Hepatocyte (in vitro differentiated cells): ENCODE measurements at regions not wholly inside any gene's neighbourhood (a gene's known extent, or its start where the extent isn't known, plus 50 kb on each side); places are given as distances from the start of the nearest gene placed in this dataset.

Source experiments
- DNase-seq: peaks from one replicate; pipeline ENCODE4 v3.0.0-alpha.2; 2016; ENCODE audit warnings: low spot score
- H2AFZ ChIP-seq: fragments of 200-600 bp; sonication (generic); 2 replicates; pipeline ENCODE4 v1.6.0; 2016; ENCODE audit warnings: antibody characterized with exemption, mild to moderate bottlenecking
- H3K27ac ChIP-seq: fragments of 200-600 bp; sonication (generic); 2 replicates; pipeline ENCODE4 v1.5.1; 2016; ENCODE audit warnings: mild to moderate bottlenecking
- H3K27me3 ChIP-seq: fragments of 200-600 bp; sonication (generic); 2 replicates; pipeline ENCODE4 v1.6.1; 2016
- H3K36me3 ChIP-seq: fragments of 200-600 bp; sonication (generic); replicated peaks from 2 replicates; pipeline ENCODE4 v1.5.1; 2016; ENCODE audit warnings: low read depth; ENCODE audit not compliant: insufficient read depth
- H3K4me1 ChIP-seq: fragments of 200-600 bp; sonication (generic); 2 replicates; pipeline ENCODE4 v1.5.1; 2016; ENCODE audit warnings: mild to moderate bottlenecking, moderate library complexity; ENCODE audit not compliant: insufficient read depth
- H3K4me2 ChIP-seq: fragments of 200-600 bp; sonication (generic); 2 replicates; pipeline ENCODE4 v1.6.0; 2016
- H3K4me3 ChIP-seq: fragments of 200-600 bp; sonication (generic); 2 replicates; pipeline ENCODE4 v1.5.1; 2016; ENCODE audit warnings: mild to moderate bottlenecking
- H3K79me2 ChIP-seq: fragments of 200-600 bp; sonication (generic); 2 replicates; pipeline ENCODE4 v1.6.0; 2017; ENCODE audit warnings: mild to moderate bottlenecking
- H3K9me2 ChIP-seq: fragments of 200-600 bp; sonication (generic); replicated peaks from 2 replicates; pipeline ENCODE4 v1.6.0; 2017; ENCODE audit warnings: mild to moderate bottlenecking; ENCODE audit not compliant: insufficient read depth
- H3K9me3 ChIP-seq: fragments of 200-600 bp; sonication (generic); 2 replicates; pipeline ENCODE4 v1.5.1; 2016; ENCODE audit warnings: low read depth, mild to moderate bottlenecking
- H4K20me1 ChIP-seq: fragments of 200-600 bp; sonication (generic); 2 replicates; pipeline ENCODE4 v1.6.0; 2016; ENCODE audit warnings: mild to moderate bottlenecking; ENCODE audit not compliant: insufficient read depth, poor library complexity, severe bottlenecking
- EZH2 ChIP-seq: fragments of 200-600 bp; sonication (generic); IDR thresholded peaks from 2 replicates; pipeline ENCODE4 v1.6.1; 2016; ENCODE audit warnings: antibody characterized with exemption, mild to moderate bottlenecking, borderline replicate concordance
- EZH2phosphoT487 ChIP-seq: fragments of 200-600 bp; sonication (generic); IDR thresholded peaks from one replicate; pipeline ENCODE4 v1.6.1; 2018; ENCODE audit warnings: antibody characterized with exemption, mild to moderate bottlenecking, low read depth, moderate library complexity; ENCODE audit not compliant: unreplicated experiment, severe bottlenecking
- WGBS: methylation state at CpG from one replicate; pipeline ENCODE4 v1.1.6; 2016; ENCODE audit warnings: low lambda C conversion rate; ENCODE audit errors: missing lambda C conversion rate; 5-methylcytosine and 5-hydroxymethylcytosine counted together
- TF ChIP-seq, protein P1 (sequence below): fragments of 200-600 bp; sonication (generic); IDR thresholded peaks from 2 replicates; pipeline ENCODE4 v1.5.1; 2016; ENCODE audit warnings: antibody characterized with exemption, mild to moderate bottlenecking; ENCODE audit not compliant: poor library complexity

GRCh38 chr21:22342889-22343288 is 1344.7 kb downstream of the NCAM2 start:
- WGBS, result 66% methylated on average over 1 of the region's 1 CpG
- H3K27ac ChIP-seq, result no peak overlapping the region
- no peaks in the 10 kb centered on the region for H3K4me1 ChIP-seq
- no peaks in the 10 kb centered on the region for H4K20me1 ChIP-seq
- TF ChIP-seq EZH2phosphoT487, result no peak
- no peak for TF ChIP-seq EZH2
- TF ChIP-seq, protein P1, sequence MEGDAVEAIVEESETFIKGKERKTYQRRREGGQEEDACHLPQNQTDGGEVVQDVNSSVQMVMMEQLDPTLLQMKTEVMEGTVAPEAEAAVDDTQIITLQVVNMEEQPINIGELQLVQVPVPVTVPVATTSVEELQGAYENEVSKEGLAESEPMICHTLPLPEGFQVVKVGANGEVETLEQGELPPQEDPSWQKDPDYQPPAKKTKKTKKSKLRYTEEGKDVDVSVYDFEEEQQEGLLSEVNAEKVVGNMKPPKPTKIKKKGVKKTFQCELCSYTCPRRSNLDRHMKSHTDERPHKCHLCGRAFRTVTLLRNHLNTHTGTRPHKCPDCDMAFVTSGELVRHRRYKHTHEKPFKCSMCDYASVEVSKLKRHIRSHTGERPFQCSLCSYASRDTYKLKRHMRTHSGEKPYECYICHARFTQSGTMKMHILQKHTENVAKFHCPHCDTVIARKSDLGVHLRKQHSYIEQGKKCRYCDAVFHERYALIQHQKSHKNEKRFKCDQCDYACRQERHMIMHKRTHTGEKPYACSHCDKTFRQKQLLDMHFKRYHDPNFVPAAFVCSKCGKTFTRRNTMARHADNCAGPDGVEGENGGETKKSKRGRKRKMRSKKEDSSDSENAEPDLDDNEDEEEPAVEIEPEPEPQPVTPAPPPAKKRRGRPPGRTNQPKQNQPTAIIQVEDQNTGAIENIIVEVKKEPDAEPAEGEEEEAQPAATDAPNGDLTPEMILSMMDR, result no peak
- no peaks in the 10 kb centered on the region for H3K79me2 ChIP-seq
- no peak overlapping the region for H3K4me3 ChIP-seq
- H3K36me3 ChIP-seq, result no peaks in the 10 kb centered on the region
- DNase-seq, result no peak
- H3K4me2 ChIP-seq, result no peak overlapping the region
- no peak overlapping the region for H2AFZ ChIP-seq
- no peaks in the 10 kb centered on the region for H3K9me3 ChIP-seq
- no peaks in the 10 kb centered on the region for H3K9me2 ChIP-seq
- H3K27me3 ChIP-seq, result no peaks in the 10 kb centered on the region

DNA sequence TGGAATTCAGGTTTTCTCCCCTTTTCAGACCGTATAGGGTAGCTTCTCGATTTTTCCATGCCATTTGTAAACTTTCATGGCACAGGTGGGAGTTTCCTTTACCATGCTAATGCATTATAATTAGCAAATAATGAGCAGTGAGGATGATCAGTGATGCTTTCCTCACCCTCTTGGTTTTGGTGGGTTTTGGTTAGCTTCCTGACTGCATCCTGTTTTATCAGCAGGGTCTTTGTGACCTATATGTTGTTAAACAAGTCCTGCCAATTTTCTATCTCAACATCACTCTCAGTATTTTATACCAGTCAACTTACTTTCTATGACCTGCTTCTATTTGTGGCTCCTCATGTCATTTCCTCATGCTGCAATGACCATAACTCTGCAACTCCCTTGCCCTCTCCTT is 1345.1 kb downstream of the NCAM2 start:
- no peak for DNase-seq
- no peak for TF ChIP-seq EZH2phosphoT487
- H3K79me2 ChIP-seq, result no peaks in the 10 kb centered on the region

DNA sequence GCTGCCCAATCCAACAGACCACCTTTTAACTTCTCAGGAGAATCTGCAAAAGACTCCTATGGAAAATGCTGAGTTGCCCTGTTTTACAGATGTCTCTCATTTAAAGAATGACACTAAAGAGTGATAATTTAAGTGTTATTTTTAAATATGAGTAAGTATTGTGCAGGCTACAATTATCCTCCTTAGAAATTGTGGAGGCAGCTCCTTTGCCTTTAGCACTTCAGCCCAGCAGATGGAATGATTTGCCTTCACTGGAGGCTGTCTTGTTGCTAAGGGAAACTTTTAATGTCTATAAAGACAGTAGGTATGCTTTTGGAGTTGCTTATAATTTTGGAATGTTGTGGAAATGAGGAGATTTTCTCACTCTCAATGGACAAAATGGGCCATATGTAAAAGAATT is 1345.5 kb downstream of the NCAM2 start:
- H4K20me1 ChIP-seq, result no peaks in the 10 kb centered on the region
- no peak overlapping the region for H3K4me2 ChIP-seq
- no peak for DNase-seq
- no peaks in the 10 kb centered on the region for H3K9me2 ChIP-seq
- H3K27ac ChIP-seq, result no peak overlapping the region
- no peaks in the 10 kb centered on the region for H3K79me2 ChIP-seq
- TF ChIP-seq EZH2phosphoT487 (no peak), EZH2 (no peak)
- TF ChIP-seq, protein P1, result no peak
- no peaks in the 10 kb centered on the region for H3K4me1 ChIP-seq
- no peaks in the 10 kb centered on the region for H3K27me3 ChIP-seq
- no peak overlapping the region for H2AFZ ChIP-seq
- no peaks in the 10 kb centered on the region for H3K36me3 ChIP-seq
- no peaks in the 10 kb centered on the region for H3K9me3 ChIP-seq
- no peak overlapping the region for H3K4me3 ChIP-seq

More for the DNA sequence above, 1345.1 kb downstream of the NCAM2 start:
- no peaks in the 10 kb centered on the region for H3K9me2 ChIP-seq
- no peaks in the 10 kb centered on the region for H4K20me1 ChIP-seq
- no peak overlapping the region for H3K4me2 ChIP-seq
- WGBS, result 72% methylated on average over 2 of the region's 2 CpGs
- H2AFZ ChIP-seq, result no peak overlapping the region
- H3K27me3 ChIP-seq, result no peaks in the 10 kb centered on the region
- no peaks in the 10 kb centered on the region for H3K9me3 ChIP-seq
- H3K27ac ChIP-seq, result no peak overlapping the region
- H3K4me1 ChIP-seq, result no peaks in the 10 kb centered on the region
- H3K4me3 ChIP-seq, result no peak overlapping the region
- H3K36me3 ChIP-seq, result no peaks in the 10 kb centered on the region

DNA sequence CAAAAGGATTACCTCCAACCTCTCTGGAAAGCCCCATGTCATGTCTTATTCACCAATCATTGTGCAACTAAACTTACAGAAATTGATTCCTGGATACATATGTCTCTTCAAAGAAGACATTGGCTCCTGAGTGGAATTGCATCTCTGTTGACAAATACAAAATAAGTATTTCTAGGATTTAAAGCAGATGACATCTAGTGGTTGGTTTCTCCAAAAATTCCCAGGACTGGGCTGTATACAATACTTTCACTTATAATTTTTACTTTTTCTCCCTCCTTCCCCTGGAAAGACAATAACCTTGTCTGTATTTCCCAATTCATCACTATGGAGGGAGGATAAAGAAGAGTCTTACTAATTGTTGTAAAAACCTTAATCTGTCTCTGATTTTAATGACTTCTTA is 1347.4 kb downstream of the NCAM2 start:
- no peaks in the 10 kb centered on the region for H3K36me3 ChIP-seq
- H3K79me2 ChIP-seq, result no peaks in the 10 kb centered on the region
- H3K9me2 ChIP-seq, result no peaks in the 10 kb centered on the region
- no peaks in the 10 kb centered on the region for H4K20me1 ChIP-seq
- H3K4me1 ChIP-seq, result no peaks in the 10 kb centered on the region
- TF ChIP-seq EZH2 (no peak), EZH2phosphoT487 (no peak)
- TF ChIP-seq, protein P1, result no peak
- H3K27me3 ChIP-seq, result no peaks in the 10 kb centered on the region
- DNase-seq, result no peak
- no peak overlapping the region for H3K4me3 ChIP-seq
- H2AFZ ChIP-seq, result no peak overlapping the region
- H3K9me3 ChIP-seq, result no peaks in the 10 kb centered on the region
- no peak overlapping the region for H3K4me2 ChIP-seq
- no peak overlapping the region for H3K27ac ChIP-seq
